GM12892 (cell line): ENCODE measurements at regions not wholly inside any gene's neighbourhood (a gene's known extent, or its start where the extent isn't known, plus 50 kb on each side); places are given as distances from the start of the nearest gene placed in this dataset.

Source experiments
- POLR2A ChIP-seq: IDR thresholded peaks from 2 replicates; pipeline ENCODE4 v1.6.1; 2011; ENCODE audit warnings: low read depth, low read length, control low read depth
- POLR2AphosphoS5 ChIP-seq: IDR thresholded peaks from 2 replicates; pipeline ENCODE4 v1.6.1; 2011; ENCODE audit warnings: low read depth, low read length, control low read depth
- TAF1 ChIP-seq: IDR thresholded peaks from 2 replicates; pipeline ENCODE4 v1.6.1; 2011; ENCODE audit warnings: low read depth, mild to moderate bottlenecking, control low read depth, low read length, borderline replicate concordance

- no peak for TF ChIP-seq TAF1
- TF ChIP-seq POLR2A: no peak
- no peak for TF ChIP-seq POLR2AphosphoS5
These were observed 167.0 kb downstream of the CAAP1 start for GRCh38 chr9:26725573-26725972.
